Vagina (tissue), 2 donors: ENCODE measurements at regions not wholly inside any gene's neighbourhood (a gene's known extent, or its start where the extent isn't known, plus 50 kb on each side); places are given as distances from the start of the nearest gene placed in this dataset.
"Not testable (repeated sequence)": the region's sequence is repeated elsewhere in the genome, so short reads cannot be mapped to it uniquely, and the experiment has no call there.

ENCODE experiments used
- DNase-seq, 2 donors: peaks; one replicate each; pipeline ENCODE4 v3.0.0-alpha.2; 2017; ENCODE audit errors: extremely low spot score in 2 of 2
- H3K27ac ChIP-seq: fragments of 200-600 bp; sonication (generic); one replicate; pipeline ENCODE4 v1.5.1; 2019
- H3K27me3 ChIP-seq: fragments of 200-600 bp; sonication (generic); one replicate; pipeline ENCODE4 v1.5.1; 2019
- H3K36me3 ChIP-seq, 2 donors: fragments of 200-600 bp; sonication (generic); one replicate each; pipeline ENCODE4 v1.5.1; 2017 to 2019
- H3K4me1 ChIP-seq: fragments of 200-600 bp; sonication (generic); one replicate; pipeline ENCODE4 v1.5.1; 2019
- H3K4me3 ChIP-seq, 2 donors: fragments of 200-600 bp; sonication (generic); 1 replicate in 1 of 2; 2 replicates in 1 of 2; pipeline ENCODE4 v1.5.1; 2016 to 2019
- H3K9me3 ChIP-seq: fragments of 200-600 bp; sonication (generic); one replicate; pipeline ENCODE4 v1.5.1; 2019
- POLR2A ChIP-seq, 2 donors: fragments of 450-650 bp; IDR thresholded peaks; one replicate each; pipeline ENCODE4 v1.6.1; 2017; ENCODE audit warnings: antibody characterized with exemption in 2 of 2, mild to moderate bottlenecking in 2 of 2, moderate library complexity in 2 of 2
- POLR2AphosphoS5 ChIP-seq, 2 donors: sonication (generic); formaldehyde crosslinking; IDR thresholded peaks; one replicate each; pipeline ENCODE4 v1.9.0; 2017; ENCODE audit warnings: antibody characterized with exemption in 2 of 2, mild to moderate bottlenecking in 2 of 2, low read depth in 1 of 2; ENCODE audit not compliant: insufficient read depth in 1 of 2
- intact Hi-C: fragments of 100-400 bp; cut with DNase I; formaldehyde crosslinking; loops from one replicate; pipeline ENCODE4 v1.15.1; 2023
- TF ChIP-seq, protein P1 (sequence below), 3 experiments: fragments of 450-650 bp in 2 of 3; fragments of 200-600 bp in 1 of 3; sonication (generic) in 1 of 3; IDR thresholded peaks; one replicate each; pipeline ENCODE4 v1.5.1; 2017 to 2019; ENCODE audit warnings: antibody characterized with exemption in 3 of 3, mild to moderate bottlenecking in 2 of 3, moderate library complexity in 2 of 3

DNA sequence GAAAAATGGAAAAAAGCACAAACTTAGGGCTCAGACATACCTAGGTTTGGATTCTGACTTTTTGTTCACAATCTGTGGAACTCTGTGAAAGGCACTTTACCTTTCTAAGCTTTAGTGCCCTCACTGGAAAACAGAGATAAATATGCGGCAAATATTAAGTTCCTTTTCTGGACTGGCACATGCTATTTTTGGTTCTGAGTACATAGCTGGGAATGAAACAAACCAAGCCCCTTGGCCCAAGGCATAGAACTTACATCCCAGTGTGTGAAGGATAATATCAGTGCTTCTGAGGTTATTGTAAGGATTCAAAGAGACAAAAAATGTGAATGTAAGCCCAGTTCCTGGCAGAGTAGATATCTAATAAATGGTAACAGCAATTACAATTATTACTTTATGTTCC, 227.5 kb downstream of the ADAMTS15 start:
- intact Hi-C loops, result loop anchor here (10.0 kb wide), 2 partner anchors 149 to 231 kb away; partner anchors contain the start of gene ADAMTS15
- Histone ChIP-seq H3K4me3 (no peak overlapping the region), H3K4me1 (peaks cover 18% of the 10 kb centered on the region), H3K27ac (peak overlapping the region; percentile 71), H3K9me3 (peaks cover 10% of the 10 kb centered on the region), H3K36me3 (no peaks in the 10 kb centered on the region), H3K27me3 (no peaks in the 10 kb centered on the region)
- no peak for DNase-seq
- TF ChIP-seq POLR2A (IDR thresholded peaks at IDR 0.05) (no peak), POLR2AphosphoS5 (IDR thresholded peaks at IDR 0.05; ENCODE audit: insufficient read depth in 1 of 2, low read depth in 1 of 2) (no peak)
- TF ChIP-seq, protein P1, sequence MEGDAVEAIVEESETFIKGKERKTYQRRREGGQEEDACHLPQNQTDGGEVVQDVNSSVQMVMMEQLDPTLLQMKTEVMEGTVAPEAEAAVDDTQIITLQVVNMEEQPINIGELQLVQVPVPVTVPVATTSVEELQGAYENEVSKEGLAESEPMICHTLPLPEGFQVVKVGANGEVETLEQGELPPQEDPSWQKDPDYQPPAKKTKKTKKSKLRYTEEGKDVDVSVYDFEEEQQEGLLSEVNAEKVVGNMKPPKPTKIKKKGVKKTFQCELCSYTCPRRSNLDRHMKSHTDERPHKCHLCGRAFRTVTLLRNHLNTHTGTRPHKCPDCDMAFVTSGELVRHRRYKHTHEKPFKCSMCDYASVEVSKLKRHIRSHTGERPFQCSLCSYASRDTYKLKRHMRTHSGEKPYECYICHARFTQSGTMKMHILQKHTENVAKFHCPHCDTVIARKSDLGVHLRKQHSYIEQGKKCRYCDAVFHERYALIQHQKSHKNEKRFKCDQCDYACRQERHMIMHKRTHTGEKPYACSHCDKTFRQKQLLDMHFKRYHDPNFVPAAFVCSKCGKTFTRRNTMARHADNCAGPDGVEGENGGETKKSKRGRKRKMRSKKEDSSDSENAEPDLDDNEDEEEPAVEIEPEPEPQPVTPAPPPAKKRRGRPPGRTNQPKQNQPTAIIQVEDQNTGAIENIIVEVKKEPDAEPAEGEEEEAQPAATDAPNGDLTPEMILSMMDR (IDR thresholded peaks at IDR 0.05), result no peak

DNA sequence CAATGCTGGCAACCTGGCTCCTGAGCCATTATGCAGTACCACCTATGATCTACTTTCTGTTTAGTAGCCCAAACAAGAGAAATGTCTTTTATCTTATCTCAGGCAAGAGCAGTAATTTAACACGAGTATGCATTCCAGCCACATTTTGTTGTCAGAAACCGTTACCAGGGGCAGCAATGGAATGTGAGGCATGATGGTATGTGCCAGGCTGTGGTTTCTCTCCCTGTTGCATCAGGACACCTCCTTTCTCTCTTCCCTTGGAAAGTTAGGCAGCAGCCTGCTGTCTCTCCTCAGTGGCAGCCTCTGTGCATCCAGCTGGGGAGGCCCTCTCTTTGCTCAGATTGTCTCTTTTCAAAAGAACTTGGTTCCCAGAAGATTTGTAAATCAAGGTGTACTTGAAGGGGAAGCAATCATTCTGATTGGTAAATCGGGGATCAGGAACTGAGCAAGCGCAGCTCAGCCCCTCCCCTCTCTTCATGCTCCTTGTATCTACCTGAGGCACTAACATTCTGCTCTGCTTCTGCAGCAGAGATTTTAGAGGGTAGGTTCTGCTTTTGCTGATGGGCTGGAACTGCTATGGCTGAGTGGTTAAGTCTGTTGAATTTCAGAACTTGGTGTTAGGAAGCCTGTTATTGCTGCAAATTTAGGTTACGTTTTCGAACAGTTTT, 229.2 kb downstream of the ADAMTS15 start:
- no peak overlapping the region for H3K27ac ChIP-seq
- peaks cover 10% of the 10 kb centered on the region for H3K4me1 ChIP-seq
- H3K27me3 ChIP-seq, result no peaks in the 10 kb centered on the region
- no peaks in the 10 kb centered on the region for H3K36me3 ChIP-seq
- TF ChIP-seq, protein P1 (IDR thresholded peaks at IDR 0.05), result no peak
- TF ChIP-seq POLR2AphosphoS5 (IDR thresholded peaks at IDR 0.05; ENCODE audit: insufficient read depth in 1 of 2, low read depth in 1 of 2) (no peak), POLR2A (IDR thresholded peaks at IDR 0.05) (no peak)
- intact Hi-C loops, result loop anchor here (10.0 kb wide), 2 partner anchors 147 to 233 kb away; partner anchors contain the start of gene ADAMTS15
- DNase-seq, result no peak
- no peak overlapping the region for H3K4me3 ChIP-seq
- peaks cover 10% of the 10 kb centered on the region for H3K9me3 ChIP-seq

DNA sequence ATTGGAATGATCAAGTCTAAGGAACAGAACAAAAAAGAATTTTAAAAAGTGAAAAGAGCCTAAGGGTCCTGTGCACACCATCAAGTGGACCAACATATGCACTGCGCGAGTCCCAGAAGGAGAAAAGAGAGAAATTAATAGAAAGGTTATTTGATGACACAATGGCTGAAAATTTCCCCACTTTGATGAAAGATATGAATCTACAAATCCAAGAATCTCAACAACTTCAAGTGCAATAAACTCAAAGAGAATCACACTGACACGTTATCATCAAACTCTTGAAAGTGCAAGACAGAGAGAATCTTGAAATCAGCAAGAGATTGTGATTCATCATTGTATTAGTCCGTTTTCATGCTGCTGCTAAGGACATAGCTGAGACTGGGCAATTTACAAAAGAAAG, 230.8 kb downstream of the ADAMTS15 start:
- no peak overlapping the region for H3K27ac ChIP-seq
- peaks cover 10% of the 10 kb centered on the region for H3K9me3 ChIP-seq
- no peak for DNase-seq
- H3K36me3 ChIP-seq, result no peaks in the 10 kb centered on the region
- TF ChIP-seq POLR2A (IDR thresholded peaks at IDR 0.05), result no peak
- TF ChIP-seq, protein P1 (IDR thresholded peaks at IDR 0.05), result no peak
- no peak for TF ChIP-seq POLR2AphosphoS5 (IDR thresholded peaks at IDR 0.05; ENCODE audit: insufficient read depth in 1 of 2, low read depth in 1 of 2)
- H3K4me3 ChIP-seq, result no peak overlapping the region
- intact Hi-C loops, result loop anchor here (10.0 kb wide), 2 partner anchors 146 to 234 kb away; partner anchors contain the start of gene ADAMTS15
- H3K27me3 ChIP-seq, result no peaks in the 10 kb centered on the region
- H3K4me1 ChIP-seq, result peaks cover 6% of the 10 kb centered on the region

DNA sequence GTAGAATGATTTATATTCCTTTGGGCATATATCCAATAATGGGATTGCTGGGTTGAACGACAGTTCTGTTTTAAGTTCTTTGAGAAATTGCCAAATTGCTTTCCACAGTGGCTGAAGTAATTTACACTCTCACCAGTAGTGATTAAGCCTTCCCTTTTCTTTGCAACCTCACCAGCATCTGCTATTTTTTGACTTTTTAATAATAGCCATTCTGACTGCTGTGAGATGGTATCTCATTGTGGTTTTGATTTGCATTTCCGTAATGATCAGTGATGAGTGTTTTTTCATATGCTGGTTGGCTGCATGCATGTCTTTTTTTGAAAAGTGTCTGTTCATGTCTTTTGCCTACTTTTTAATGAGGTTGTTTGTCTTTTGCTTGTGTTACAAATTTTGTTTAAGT, 233.8 kb downstream of the SNX19 start:
- H3K36me3 ChIP-seq, H3K27ac ChIP-seq, H3K4me3 ChIP-seq, intact Hi-C loops, H3K27me3 ChIP-seq, DNase-seq, H3K4me1 ChIP-seq: not testable (repeated sequence)
- H3K9me3 ChIP-seq, result peaks cover 10% of the 10 kb centered on the region

DNA sequence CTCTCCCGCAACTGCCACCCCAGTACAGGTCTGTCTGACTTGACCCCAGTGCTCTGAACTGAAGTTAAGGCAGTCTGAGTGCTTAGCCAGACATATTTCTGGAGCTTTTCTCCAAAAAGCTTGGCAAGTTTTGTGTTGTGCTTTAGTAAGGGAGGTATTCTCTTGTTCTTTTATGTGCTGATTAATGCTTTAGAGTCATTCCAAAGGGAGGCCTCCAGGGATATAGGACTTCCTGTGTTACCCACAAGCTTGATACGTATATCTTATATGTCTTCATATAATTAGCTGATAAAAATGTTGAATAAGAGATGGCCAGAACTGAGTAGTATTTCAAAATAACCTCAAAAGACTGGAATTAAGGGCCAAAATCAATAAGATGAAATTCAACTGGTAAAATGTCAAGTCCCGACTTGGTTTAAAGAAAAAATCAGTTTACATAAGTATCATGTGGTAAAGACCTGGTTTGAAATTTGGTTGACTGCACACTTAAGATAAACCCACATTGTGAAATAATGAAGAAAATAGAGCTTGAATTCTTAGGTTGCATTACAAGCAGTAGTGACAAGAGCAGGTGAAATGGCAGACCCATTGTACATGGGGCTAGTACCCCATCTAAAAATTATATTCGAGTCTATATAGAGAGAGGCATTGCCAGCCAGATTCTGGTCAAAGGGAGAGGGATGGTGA, 226.9 kb downstream of the SNX19 start:
- no peak overlapping the region for H3K4me3 ChIP-seq
- no peaks in the 10 kb centered on the region for H3K4me1 ChIP-seq
- no peak for TF ChIP-seq POLR2A (IDR thresholded peaks at IDR 0.05)
- TF ChIP-seq, protein P1 (IDR thresholded peaks at IDR 0.05), result no peak
- no peak for TF ChIP-seq POLR2AphosphoS5 (IDR thresholded peaks at IDR 0.05; ENCODE audit: insufficient read depth in 1 of 2, low read depth in 1 of 2)
- no peak for DNase-seq
- H3K27me3 ChIP-seq, result no peaks in the 10 kb centered on the region
- H3K36me3 ChIP-seq, result no peaks in the 10 kb centered on the region
- intact Hi-C loops, result no loop called here
- no peaks in the 10 kb centered on the region for H3K9me3 ChIP-seq
- no peak overlapping the region for H3K27ac ChIP-seq
